ENCODE measurements at regions not wholly inside any gene's neighbourhood (a gene's known extent, or its start where the extent isn't known, plus 50 kb on each side); places are given as distances from the start of the nearest gene placed in this dataset.
"Not testable (repeated sequence)": the region's sequence is repeated elsewhere in the genome, so short reads cannot be mapped to it uniquely, and the experiment has no call there.

DNA sequence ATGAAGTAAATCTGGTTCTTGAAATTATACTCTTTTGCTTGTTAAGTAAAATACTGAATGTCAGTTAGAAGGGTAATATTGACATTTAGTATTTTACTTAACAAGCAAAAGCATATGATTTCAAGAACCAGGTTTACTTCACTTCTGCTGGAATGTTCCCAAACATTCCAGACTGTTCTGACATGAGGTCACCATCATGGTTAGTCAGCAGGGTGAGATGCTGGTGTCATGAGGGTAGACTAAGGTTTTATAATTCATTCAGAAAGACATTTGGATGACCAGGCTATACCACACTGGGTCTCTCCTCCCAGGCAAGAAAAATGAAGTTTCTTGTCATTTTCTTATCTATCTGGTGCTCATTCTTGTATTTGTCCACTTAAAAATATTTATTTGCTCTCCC is 414.4 kb upstream of the MMS22L start:
- no peak for DNase-seq

DNA sequence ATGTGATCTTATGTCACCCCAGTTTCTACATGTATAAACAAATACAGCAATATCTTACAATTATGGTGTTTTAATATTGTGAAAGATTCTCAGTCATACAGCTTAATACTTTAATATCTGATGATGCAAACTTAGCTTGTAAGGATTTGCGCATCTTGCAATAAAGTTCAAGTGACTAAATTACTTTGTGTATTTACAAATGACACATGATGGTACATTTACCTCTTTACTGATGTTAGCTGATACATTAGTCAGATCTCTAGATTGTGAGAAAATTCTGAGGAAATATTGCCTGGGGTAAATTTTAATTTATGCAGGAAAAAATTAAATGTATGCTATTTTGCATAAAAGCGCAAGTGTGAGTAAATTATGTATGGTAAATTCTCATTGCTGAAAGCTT is 418.8 kb upstream of the MMS22L start:
- DNase-seq = no peak

DNA sequence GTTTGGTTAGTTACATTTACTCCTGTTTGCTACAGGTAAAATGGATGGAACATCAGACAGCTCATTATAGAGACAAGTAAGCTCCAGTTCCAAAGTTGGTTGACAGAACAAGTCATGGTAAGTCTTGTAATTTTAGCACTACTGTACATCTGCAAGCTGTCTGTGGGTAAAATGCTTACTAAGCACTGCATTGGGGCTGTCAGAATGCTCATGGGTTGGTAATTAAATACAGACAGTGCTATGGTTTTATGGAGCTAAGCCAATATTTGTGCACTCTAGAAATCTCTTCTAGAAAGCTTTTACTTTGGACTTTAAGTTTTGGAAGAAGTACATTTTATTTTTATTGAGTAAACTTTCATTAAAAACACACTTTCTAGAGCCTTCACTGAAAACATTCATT is 419.2 kb upstream of the MMS22L start:
- no peak for DNase-seq

DNA sequence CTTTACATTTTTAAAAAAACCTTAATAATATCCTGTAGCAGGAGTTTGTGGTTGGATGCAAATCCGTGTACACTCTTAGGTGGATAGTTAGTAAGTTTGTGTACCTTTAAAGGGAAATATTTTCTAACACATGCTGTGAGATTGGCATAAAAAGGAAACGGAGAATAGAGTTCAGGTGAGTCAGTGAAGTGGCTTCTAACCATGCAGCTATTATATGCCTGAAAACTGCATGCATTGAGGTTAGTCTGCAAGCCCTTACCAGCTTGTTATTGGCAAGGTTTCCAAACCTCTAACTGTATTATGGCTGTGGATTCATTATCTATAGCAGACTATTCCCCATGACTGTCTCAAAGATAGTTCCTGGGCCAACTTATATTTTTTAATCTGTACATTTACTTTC is 420.6 kb upstream of the MMS22L start:
- DNase-seq = no peak

DNA sequence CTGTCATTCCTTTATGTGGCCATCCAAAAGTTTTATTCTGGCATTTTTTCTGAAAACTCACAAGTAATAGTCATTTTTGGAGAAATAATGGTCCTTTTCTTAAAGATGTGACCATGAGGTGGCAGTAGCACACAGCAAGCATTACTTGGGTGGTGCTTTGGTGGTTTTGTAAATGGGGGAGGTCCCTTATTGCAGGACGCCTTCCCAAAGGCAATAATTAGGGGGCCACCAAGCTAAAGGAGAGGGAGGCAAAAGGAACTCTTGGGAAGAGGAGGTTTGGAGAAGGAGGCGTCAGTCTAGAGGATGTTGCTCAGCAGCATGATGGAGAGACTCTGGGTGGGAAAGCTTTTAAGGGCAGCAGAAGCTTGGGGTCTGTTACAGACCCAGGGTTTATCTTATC is 422.6 kb upstream of the MMS22L start:
- DNase-seq = no peak

DNA sequence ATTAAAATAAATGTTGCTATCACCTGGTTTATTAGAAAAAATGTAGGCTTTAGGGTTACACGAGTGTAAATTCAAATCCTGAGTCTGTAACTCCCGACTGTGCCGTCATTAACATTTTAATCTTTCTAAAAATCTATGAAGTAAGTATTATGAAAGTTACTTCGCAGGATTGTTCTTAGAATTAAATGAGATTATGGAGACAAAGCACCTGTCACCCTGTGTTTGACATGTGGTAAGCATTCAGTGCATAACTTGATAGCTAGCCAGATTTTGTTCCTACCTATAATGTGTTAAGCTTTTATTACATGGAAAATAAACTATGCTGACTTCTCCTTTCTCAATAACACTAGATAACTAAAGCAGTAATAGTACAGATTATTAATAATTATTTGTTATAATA is 429.7 kb upstream of the MMS22L start:
- no peak for DNase-seq

DNA sequence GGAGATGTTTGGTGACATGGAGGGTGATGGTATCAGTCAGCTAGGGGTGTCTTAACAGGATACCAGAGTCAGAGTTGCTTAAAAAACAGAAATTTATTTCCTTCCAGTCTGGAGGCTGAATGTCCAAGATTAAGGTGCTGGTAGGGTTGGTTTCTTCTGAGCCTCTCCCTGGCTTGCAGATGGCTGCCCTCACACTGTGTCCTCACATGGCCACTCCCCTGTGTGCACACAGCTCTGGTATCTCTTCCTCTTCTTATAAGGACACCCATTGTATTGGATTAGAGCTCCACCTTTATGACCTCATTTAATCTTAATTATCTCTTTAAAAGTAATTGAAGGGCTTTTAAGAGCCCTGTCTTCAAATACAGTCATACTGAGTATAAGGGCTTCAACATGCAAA is 431.8 kb upstream of the MMS22L start:
- DNase-seq = no peak

DNA sequence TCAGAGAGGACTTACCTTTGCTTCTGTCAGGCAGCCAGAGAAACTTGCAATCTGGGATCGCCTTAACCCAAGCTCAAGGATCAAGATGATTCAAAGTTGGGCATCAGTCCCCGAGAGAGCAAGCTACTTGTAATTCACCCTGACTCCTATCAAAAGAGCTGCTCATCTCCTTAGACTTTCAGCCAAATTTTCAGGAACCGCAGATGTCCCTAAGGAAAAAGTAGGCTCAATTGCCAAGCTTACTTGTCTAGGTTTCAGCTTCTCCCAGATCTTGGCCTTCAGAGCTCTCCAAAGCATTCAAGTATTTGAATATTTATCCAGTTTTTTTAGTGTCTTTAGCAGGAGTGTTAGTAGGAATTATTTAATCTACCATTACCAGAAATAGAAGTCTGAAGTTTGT is 434.1 kb upstream of the MMS22L start:
- DNase-seq = no peak

DNA sequence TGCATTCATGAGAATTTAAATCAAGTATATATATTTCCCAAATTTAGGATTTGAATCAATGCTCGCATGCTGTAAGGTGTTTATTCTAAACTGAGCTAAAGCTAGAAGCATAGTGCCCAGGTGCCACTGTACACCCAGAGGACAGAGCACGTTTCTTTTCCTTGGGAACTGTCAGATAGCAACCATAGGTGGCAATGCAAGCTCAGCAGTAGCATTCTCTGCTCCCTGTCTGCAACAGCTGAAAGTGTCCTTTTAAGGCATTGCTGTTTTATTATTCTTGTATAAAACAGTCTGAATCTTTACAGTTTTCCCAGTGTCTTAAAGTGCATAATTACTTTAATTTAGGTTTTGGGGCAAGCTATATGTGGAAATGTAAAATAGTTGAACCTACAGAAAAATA is 443.4 kb upstream of the MMS22L start:
- DNase-seq = no peak

DNA sequence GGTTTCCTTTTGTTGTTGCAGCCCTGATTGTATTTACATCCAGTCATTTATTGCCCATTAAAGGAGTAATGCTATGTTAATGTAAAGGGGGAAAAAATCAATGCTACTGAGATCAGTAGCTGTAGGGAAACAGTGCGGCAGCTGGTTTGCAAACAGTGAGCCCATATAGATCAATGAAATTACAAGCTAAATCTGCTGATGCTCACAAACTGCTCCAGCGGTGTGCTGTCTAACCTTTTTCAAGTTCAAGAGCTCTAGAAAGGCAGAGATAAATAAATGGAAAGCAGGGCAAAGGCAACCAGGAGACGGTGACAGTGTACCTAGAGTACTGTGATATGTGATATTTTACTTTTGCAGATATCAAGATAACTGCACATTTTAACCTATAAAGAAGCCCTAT is 449.0 kb upstream of the MMS22L start:
- DNase-seq = no peak

DNA sequence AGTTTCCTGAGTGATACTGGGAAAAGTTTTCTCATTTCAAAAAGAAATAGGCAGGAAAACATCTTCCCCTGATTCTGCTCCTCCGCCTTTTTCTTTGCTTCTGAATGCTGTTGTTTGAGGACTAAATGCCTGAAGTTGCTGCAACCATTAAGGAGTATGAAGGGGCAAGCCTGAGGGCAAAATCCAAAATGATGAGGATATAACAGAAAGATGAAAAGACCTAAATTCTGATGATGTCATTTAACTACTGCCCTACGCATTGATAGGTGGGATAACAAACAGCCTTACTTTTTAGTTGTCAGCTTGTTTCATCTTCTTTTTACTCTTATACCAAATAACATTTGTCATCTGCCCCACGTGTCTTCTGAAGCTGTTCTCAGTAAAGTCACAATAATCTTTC is 474.6 kb upstream of the MMS22L start:
- no peak for DNase-seq

DNA sequence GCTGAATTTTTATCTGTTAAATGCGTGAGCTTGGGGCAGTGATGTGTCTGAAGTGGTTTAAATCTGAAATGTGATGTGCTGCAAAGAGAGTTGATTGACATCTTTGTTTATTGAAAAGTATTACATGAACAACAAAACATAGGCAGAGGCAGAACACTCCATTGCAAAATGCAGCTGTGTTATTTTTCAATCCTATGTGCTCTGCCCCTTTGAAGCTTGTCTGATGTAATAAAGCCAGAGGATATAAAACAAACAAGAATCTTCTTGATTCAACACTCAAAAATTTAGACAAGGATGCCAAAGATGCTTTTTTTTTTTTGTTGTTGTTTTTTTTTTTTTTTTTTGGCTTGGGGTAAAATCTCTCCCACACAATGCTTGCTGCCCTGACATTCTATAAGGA is 482.4 kb upstream of the MMS22L start:
- DNase-seq = no peak

DNA sequence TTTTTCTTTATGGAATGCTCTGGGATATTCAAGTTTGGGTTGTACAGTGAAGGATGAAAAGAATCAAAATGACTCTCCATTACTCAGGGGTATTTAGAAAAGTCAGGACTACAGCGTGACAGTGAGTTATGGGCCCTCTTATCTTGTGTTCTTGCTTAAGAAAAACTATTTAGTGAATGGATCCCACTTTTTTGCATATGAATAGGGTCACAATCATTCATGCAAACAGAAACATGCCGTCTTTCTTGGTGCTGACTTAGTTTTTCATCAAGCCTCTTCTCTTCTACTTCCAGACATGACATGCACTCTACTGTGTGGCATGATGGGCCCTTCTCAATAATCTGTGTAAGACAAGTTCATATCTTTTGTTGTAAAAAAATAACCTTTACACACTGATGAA is 488.4 kb upstream of the MMS22L start:
- no peak for DNase-seq

DNA sequence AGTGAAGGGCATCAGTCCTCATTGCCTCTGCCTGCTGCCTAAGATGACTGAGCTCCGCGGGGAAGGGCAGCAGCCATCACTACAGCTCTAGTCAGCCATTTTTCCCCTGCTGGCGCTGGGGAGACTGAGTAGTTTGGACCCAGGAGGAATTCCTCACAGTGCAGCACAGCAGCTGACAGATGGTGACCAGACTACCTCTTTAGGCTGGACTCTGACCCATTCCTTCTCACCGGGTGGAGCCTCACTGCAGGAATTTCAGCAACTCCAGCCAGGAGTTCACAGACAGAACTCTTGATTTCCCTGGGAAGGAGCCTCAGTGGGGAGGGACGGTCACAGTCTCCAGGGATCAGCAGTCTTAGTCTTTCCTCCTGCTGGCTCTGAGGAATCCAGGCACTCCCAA is 492.0 kb upstream of the MMS22L start:
- DNase-seq = no peak

DNA sequence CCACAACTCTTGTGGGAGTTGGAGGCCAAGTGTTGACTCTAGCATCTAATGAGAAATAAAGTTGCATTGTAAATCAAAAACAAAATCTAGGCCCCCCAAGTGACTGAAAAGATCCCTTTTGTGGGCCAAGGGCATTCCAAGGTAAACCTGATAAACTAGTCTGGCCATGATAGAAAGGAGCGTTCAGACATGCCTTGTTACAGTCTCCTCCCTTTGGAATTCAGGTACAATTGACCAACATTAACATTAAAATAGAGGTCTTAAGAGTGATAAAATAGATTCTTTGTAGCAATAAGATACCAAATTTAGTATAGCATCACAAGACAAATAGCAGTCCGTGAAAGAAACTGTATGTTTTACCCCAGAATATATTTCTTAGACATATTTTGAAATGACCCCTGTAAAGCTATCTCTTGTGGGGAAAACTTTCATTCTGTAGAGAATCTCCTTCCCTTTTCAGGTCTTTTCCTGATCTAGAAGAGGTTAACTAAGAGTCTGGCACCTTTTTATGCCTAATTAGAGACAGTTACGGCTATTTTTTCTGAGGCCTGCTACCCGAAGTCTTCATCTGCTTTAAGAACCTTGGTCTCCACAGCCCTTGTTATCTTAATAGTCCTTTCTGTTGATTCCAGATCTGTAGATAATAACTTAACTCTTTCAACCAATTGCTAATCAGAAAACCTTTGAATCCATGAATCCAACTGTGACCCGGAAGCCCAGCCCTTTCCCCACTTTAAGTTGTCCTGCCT is 495.4 kb upstream of the MMS22L start:
- no peak for DNase-seq

DNA sequence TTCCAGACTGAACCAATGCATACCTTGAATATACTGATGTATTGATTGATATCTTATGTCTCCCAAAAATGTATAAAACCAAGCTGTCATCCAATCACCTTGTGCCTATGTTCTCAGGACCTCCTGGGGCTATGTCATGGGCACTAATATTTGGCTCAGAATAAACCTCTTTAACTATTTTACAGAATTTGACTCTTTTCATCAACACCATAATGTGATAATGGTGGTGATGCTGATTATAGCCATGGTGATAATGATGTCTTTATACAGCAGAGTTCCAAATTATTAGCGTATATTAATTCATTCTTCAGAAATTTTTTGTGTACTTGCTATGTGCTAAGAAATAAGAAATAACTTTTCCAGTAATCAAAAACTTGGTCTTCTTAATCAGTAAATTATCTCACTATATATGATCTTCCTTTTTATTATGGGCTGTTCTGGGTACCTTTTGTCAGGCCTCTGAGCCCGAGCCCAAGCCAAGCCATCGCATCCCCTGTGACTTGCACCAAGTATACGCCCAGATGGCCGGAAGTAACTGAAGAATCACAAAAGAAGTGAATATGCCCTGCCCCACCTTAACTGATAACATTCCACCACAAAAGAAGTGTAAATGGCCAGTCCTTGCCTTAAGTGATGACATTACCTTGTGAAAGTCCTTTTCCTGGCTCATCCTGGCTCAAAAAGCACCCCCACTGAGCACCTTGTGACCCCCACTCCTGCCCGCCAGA is 496.2 kb upstream of the MMS22L start:
- DNase-seq = not testable (repeated sequence)

DNA sequence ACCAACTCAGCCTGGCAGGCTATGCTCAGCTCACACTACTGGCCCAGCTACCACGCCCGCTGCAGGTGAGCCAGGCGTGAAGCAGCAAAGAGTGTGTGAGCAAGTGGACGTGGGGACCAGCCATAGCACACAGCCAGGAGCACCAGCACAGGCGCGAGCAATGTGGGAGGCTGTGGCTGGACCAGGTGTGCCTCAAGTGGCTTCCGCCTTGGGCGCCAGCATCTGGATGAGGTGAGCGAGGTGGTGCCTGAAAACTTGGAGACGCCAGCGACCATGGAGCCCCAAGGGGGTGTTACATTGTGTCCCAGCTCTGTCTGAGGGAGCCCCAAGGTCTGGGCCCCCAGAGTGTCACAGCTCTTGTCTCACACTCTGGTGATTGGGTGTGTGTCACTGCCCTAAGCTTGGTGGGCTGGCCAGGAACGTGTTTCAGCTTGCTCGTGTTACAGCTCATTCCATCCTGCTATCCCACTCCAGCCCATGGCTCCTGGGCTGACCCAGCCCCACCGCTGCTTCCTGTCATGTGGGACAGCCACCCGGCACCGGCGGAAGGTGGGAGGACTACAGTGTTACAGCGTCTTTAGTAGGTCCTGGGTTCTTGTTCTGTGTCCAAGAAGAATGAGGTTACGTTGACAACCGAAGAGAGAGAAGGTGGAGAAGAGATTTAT is 508.0 kb upstream of the MMS22L start:
- no peak for DNase-seq

DNA sequence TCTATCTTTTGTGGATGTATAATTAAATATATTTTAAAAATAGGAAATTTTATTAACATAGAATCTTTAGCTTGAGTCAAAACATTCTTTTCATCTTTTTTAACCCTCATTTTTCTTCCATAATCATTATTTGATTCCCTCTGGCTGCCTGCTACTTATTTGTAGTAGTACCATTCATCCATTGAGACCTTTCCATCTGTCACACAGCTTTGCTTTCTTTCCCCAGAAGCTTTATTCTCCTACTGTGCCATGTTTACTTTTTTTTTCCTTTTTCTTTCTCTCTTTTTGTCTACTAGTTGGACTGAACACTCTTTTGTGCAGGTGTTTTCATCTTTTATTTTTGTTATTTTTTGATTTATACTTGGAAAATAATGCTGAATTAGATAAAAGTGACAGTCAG is 522.6 kb upstream of the MMS22L start:
- DNase-seq = no peak

DNA sequence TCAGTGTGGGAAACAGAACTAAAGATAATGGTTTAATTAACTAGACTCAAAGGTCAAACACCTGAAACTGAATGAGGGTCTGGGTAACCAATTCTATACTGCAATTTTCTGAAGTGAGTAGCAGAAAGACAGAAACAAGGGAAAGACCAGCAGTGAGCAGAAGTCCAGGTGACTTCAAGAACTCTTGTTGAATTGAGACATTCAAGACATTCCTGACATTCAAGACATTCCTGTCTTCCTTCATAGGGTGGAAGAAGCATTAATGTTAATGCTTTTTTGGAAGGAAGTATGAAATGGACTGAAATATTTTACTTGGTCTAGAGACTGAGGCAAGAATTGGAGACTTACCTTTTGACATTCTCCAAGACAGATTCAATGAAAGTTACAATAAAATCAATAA is 529.9 kb upstream of the MMS22L start:
- no peak for DNase-seq

DNA sequence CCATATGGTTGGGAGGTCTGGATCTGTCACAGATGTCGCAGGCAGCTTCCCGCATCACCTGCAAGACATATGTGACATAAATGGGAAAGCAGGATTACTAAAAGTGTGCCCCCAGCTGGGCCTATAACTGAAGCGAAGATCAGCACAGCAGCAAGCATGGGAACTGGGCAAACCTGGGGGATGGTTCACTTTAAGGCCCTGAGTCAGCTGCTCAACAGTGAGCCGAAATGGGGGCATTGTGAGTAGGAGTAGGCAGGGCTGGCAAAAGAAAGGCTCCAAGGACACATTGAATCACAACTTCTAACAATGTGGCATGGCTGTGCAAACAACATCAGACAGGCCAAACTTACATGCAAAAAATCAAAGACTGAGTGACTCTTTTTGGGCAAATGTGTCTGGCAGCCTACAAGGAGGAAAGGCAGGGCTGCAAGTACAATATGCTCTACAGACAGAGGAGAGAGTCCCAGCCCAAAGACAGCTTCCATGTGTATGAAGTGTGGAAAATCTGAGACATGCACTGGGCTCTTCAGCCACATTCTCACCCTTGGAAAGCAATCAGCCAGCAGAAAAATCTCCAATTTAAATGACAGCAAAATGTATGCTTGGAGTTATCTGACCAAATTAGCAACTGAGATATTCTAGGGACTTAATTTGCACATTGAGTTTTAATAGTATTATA is 531.0 kb upstream of the MMS22L start:
- DNase-seq = no peak

DNA sequence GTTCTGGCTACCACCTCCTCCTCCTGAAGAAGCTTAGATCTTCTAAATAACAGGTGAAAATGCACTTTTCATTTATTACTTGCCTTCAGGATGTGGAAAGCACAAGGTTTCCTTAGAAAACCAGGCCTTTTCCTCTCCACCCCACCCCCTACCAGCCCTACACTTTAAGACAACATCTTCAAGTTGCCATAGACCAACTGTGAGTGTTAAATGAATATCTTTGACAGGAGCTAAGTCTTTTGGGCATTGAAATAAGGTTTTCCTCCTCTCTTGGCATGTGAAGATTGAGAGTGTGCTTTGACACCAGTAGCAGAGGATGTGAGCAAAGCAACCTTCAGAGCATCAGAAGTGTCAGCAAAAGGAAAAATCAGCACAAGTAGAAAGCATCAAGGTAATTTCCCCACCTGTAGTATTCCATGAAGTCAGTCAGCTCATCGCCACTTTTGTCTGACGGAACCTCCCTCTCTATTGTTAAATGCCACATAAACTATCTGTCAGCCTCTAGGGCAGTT is 532.3 kb upstream of the MMS22L start:
- DNase-seq = no peak

DNA sequence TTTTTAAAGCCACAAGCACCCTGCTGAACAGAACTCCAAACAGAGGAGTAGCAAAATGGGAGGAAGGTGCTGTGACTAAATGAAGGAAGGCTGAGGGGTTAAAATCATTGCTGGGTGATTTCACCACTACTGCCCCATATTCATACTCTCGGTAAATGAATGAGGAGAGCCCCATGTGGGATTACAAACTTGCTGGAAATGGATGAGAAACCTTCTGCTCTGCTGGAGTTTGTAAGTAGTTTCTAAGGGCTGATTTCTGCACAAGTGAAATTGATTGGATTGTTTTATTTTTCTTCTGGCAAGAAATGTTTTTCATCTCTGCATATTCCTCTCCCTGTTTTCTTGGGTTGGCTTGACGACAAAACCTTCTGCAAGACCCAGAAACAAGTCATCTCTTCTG is 533.5 kb upstream of the MMS22L start:
- DNase-seq = no peak

DNA sequence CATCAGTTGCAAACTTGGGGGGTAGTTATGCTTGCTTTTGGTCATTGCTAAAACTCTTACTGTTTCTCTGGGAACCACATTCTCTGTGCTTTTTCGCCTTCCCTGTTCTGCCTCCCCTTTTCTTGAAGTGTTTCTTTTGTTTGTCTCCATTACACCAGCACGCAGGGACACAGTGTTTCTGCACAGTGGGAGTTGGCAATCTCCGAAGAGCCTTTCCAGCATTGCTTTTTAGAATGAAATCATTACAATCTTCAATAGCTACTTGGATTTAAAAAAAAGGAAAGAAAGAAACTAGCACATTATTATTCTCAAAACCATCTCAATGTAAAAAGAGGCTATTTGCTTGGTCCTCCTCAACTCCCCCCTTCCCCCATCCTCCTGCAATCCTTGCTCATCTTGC is 536.7 kb upstream of the MMS22L start:
- DNase-seq = no peak

DNA sequence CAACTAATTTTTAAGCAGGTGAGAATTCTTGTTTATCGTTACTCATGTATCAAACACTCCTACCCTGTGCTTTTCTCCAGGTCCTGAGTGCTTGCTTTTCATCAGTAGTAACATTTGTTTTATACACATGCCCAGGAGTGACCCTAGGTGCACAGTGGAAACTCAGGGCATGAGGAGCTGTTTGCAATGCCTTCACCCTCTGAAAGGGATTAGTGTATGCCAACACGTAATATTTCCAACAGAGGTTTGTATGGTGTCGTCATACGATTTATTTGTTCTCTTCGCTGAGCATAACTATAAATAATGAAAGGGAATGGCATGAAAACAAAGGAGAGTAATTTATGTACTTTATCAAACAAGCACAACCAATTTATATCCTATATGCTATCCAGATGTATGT is 537.4 kb upstream of the MMS22L start:
- DNase-seq = no peak
